Stomach (tissue), 8 donors: ENCODE measurements at regions not wholly inside any gene's neighbourhood (a gene's known extent, or its start where the extent isn't known, plus 50 kb on each side); places are given as distances from the start of the nearest gene placed in this dataset.
"Not testable (repeated sequence)": the region's sequence is repeated elsewhere in the genome, so short reads cannot be mapped to it uniquely, and the experiment has no call there.

Source experiments
- DNase-seq, 2 donors: peaks; one replicate each; pipeline versions ENCODE4 v3.0.0 to v3.0.0-alpha.2; 2013 to 2019
- H3K27ac ChIP-seq, 5 donors: fragments of 200-600 bp in 4 of 5; sonication (generic) in 4 of 5; one replicate each; pipeline ENCODE4 v1.5.1; 2013 to 2019; ENCODE audit warnings: mild to moderate bottlenecking in 1 of 5, moderate library complexity in 1 of 5
- H3K27me3 ChIP-seq, 3 donors: fragments of 200-600 bp; sonication (generic); one replicate each; pipeline ENCODE4 v1.5.1; 2017 to 2019; ENCODE audit warnings: mixed run types in 1 of 3
- H3K36me3 ChIP-seq, 4 donors: fragments of 200-600 bp; sonication (generic); 1 replicate in 3 of 4; 2 replicates in 1 of 4; pipeline ENCODE4 v1.5.1; 2016 to 2019
- H3K4me1 ChIP-seq, 4 donors: fragments of 200-600 bp; sonication (generic); one replicate each; pipeline ENCODE4 v1.5.1; 2016 to 2019
- H3K4me3 ChIP-seq, 4 donors: fragments of 200-600 bp; sonication (generic) in 3 of 4; one replicate each; pipeline ENCODE4 v1.5.1; 2016 to 2019; ENCODE audit warnings: mild to moderate bottlenecking in 1 of 4
- H3K9me3 ChIP-seq, 4 donors: fragments of 200-600 bp; sonication (generic); one replicate each; pipeline ENCODE4 v1.5.1; 2016 to 2019
- CTCF ChIP-seq, 7 experiments: fragments of 450-650 bp in 4 of 7; fragments of 200-600 bp in 3 of 7; sonication (generic) in 3 of 7; IDR thresholded peaks; one replicate each; pipeline ENCODE4 v1.5.1; 2016 to 2019; ENCODE audit warnings: antibody characterized with exemption in 7 of 7, control low read depth in 2 of 7, mild to moderate bottlenecking in 1 of 7
- EP300 ChIP-seq: sonication (generic); formaldehyde crosslinking; IDR thresholded peaks from one replicate; pipeline ENCODE4 v1.6.1; 2017; ENCODE audit warnings: antibody characterized with exemption
- POLR2A ChIP-seq, 4 donors: fragments of 450-650 bp; IDR thresholded peaks; one replicate each; pipeline ENCODE4 v1.6.1; 2016; ENCODE audit warnings: antibody characterized with exemption in 4 of 4, control low read depth in 2 of 4, mild to moderate bottlenecking in 1 of 4, moderate library complexity in 1 of 4
- POLR2AphosphoS5 ChIP-seq, 3 donors: sonication (generic); formaldehyde crosslinking; IDR thresholded peaks; one replicate each; pipeline ENCODE4 v1.6.1; 2016; ENCODE audit warnings: antibody characterized with exemption in 3 of 3
- WGBS, 5 donors: extraction: QIAGEN DNeasy Blood & Tissue Kit in 3 of 5; methylation state at CpG; one replicate each; pipeline versions ENCODE4 v1.1.5 to v1.1.7; 2013 to 2018; 5-methylcytosine and 5-hydroxymethylcytosine counted together
- intact Hi-C: fragments of 100-400 bp; cut with DNase I; formaldehyde crosslinking; loops from one replicate; pipeline ENCODE4 v1.15.1; 2023; ENCODE audit warnings: low total_unique reads
- donor health status: healthy with polysubstance abuse.
- donor health status: Bipolar disorder and iron deficiency.
- donor health status: healthy.

- H3K4me1 ChIP-seq, H3K36me3 ChIP-seq, DNase-seq, H3K27ac ChIP-seq, H3K27me3 ChIP-seq, H3K4me3 ChIP-seq, intact Hi-C loops, H3K9me3 ChIP-seq: not testable (repeated sequence)
- WGBS, 5 donors: no CpG with 5 or more reads among the region's 2 CpGs
Observed at GRCh38 chr1:761791-762190, 75.3 kb upstream of the OR4F16 start.

DNA sequence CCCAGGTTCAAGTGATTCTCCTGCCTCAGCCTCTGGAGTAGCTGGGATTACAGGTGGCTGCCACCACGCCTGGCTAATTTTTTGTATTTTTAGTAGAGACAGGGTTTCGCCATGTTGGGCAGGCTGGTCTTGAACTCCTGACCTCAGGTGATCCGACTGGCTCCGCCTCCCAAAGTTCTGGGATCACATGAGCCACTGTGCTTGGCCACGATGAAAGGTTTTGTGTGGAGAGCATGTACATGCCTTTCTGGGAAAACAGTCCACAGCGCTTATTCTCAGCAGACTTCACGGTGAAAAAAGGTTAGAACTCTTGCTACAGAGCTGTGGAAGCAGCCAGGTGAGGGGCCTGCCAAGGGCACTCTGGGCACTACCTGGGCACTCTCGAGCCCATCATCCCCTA lies 85.0 kb upstream of the OR4F16 start:
- H3K27ac ChIP-seq, H3K36me3 ChIP-seq, H3K4me3 ChIP-seq, intact Hi-C loops, H3K9me3 ChIP-seq, H3K4me1 ChIP-seq, H3K27me3 ChIP-seq, DNase-seq: not testable (repeated sequence)
- 89 to 93% (median 91%) methylated on average over 5 to 6 of the region's 8 CpGs; no CpG with 5 or more reads in 1 of the 5 donors for WGBS, 5 donors

- Histone ChIP-seq H3K4me3 (peak overlapping the region; percentile 51 to 72 (median 55)), H3K4me1 (peaks cover 4 to 14% (median 9%) of the 10 kb centered on the region in 4 donors), H3K27ac (peak overlapping the region in 4 of 5 donors; percentile 87 to 92 (median 90))
- peak in 1 of 2 donors; percentile 10 for DNase-seq
- H3K36me3 ChIP-seq, intact Hi-C loops, H3K27me3 ChIP-seq, H3K9me3 ChIP-seq: not testable (repeated sequence)
- 80 to 88% (median 85%) methylated on average over 21 to 23 of the region's 23 CpGs for WGBS, 5 donors
Observed at GRCh38 chr1:777480-778180, 91.2 kb upstream of the OR4F16 start.

DNA sequence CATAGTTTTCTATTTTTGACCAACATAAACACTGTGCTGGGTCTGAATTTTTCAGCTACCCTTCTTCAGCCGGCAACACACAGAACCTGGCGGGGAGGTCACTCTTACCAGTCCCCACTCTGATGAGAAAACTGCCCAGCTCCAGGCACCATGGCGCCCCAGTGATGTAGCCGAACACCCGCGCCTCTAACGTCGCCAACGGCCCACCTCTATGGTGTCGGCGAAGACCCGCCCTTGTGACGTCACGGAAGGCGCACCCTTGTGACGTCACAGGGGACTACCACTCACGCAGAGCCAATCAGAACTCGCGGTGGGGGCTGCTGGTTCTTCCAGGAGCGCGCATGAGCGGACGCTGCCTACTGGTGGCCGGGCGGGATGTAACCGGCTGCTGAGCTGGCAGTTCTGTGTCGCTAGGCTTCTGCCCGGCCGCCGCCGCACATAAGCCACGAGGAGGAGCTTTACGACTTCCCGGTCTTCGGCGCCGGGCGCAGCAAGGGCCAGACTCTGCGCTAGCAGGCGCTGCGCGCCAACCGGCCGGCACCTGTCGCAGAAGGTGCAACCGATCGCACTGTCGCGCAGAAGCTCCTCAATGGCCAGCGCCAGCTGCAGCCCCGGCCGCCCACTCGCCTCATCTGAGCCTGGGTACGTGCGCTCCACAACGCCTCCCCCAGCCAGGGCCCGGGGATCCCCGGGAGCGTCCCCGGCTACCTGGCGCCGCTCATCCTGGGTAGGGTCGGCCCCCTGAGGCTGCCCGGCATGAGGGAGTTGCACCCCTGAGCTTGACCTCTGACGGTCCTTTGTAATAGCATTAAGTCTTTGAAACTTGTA lies 92.2 kb upstream of the OR4F16 start:
- WGBS, 5 donors: 0% methylated on average over 23 to 61 of the region's 65 CpGs
- H3K36me3 ChIP-seq, H3K9me3 ChIP-seq, H3K27me3 ChIP-seq, intact Hi-C loops: not testable (repeated sequence)
- TF ChIP-seq POLR2A (IDR thresholded peaks at IDR 0.05) (peak in 2 of 4 donors; percentile 75 to 85), POLR2AphosphoS5 (IDR thresholded peaks at IDR 0.05) (peak; percentile 93 to 98 (median 98)), CTCF (IDR thresholded peaks at IDR 0.05) (peak in 5 of 7 experiments; percentile 15 to 63 (median 37))
- H3K4me1 ChIP-seq: peaks cover 4 to 14% (median 9%) of the 10 kb centered on the region in 4 donors
- H3K27ac ChIP-seq: peak overlapping the region; percentile 87 to 97 (median 91)
- peak; percentile 99 for DNase-seq
- peak overlapping the region; percentile 51 to 72 (median 55) for H3K4me3 ChIP-seq

GRCh38 chr1:779621-780020 lies 93.2 kb upstream of the OR4F16 start:
- 38 to 53% (median 44%) methylated on average over 13 of the region's 13 CpGs for WGBS, 5 donors
- H3K4me1 ChIP-seq: peaks cover 4 to 14% (median 9%) of the 10 kb centered on the region in 4 donors
- peak overlapping the region; percentile 51 to 72 (median 55) for H3K4me3 ChIP-seq
- H3K9me3 ChIP-seq, H3K36me3 ChIP-seq, H3K27me3 ChIP-seq, intact Hi-C loops: not testable (repeated sequence)
- peak overlapping the region; percentile 18 to 92 (median 38) for H3K27ac ChIP-seq
- DNase-seq: peak; percentile 10 to 28

- 94 to 98% (median 95%) methylated on average over 13 of the region's 13 CpGs for WGBS, 5 donors
- Histone ChIP-seq H3K27ac (no peak overlapping the region), H3K36me3 (no peaks in the 10 kb centered on the region), H3K9me3 (no peaks in the 10 kb centered on the region), H3K4me1 (no peaks in the 10 kb centered on the region), H3K27me3 (no peaks in the 10 kb centered on the region), H3K4me3 (no peak overlapping the region)
- no peak for TF ChIP-seq POLR2A (IDR thresholded peaks at IDR 0.05)
- no peak for TF ChIP-seq EP300
- no peak for TF ChIP-seq CTCF (IDR thresholded peaks at IDR 0.05)
- TF ChIP-seq POLR2AphosphoS5 (IDR thresholded peaks at IDR 0.05): no peak
- intact Hi-C loops: no loop called here
- DNase-seq: no peak
Observed at GRCh38 chr1:788835-789234, 102.4 kb upstream of the OR4F16 start.

DNA sequence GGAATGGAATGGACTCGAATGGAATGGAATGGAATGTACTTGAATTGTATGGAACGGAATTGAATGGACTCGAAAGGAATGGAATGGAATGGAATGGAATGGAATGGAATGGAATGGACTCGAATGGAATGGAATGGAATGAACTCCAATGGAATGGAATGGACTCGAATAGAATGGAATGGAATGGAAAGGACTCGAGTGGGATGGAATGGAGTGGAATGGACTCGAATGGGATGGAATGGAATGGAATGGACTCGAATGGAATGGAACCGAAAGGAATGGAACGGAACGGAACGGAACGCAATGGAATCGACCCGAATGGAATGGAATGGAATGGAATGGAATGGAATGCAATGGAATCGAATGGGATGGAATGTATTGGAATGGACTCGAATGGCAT lies 103.2 kb upstream of the OR4F16 start:
- H3K4me1 ChIP-seq, H3K36me3 ChIP-seq, intact Hi-C loops, H3K9me3 ChIP-seq, H3K27me3 ChIP-seq, H3K4me3 ChIP-seq, DNase-seq, H3K27ac ChIP-seq: not testable (repeated sequence)
- WGBS, 5 donors: 94 to 97% (median 95%) methylated on average over 17 of the region's 17 CpGs

GRCh38 chr1:790388-790930 lies 104.0 kb upstream of the OR4F16 start:
- H3K27me3 ChIP-seq, H3K4me1 ChIP-seq, DNase-seq, H3K9me3 ChIP-seq, H3K27ac ChIP-seq, H3K4me3 ChIP-seq, intact Hi-C loops, H3K36me3 ChIP-seq: not testable (repeated sequence)
- 85 to 96% (median 92%) methylated on average over 10 of the region's 10 CpGs for WGBS, 5 donors

GRCh38 chr1:794310-794709 lies 107.9 kb upstream of the OR4F16 start:
- H3K4me3 ChIP-seq, H3K27me3 ChIP-seq, DNase-seq, H3K4me1 ChIP-seq, H3K27ac ChIP-seq, H3K36me3 ChIP-seq, intact Hi-C loops, H3K9me3 ChIP-seq: not testable (repeated sequence)
- WGBS, 5 donors: 86 to 93% (median 89%) methylated on average over 5 to 6 of the region's 6 CpGs
